ENCODE measurements at regions not wholly inside any gene's neighbourhood (a gene's known extent, or its start where the extent isn't known, plus 50 kb on each side); places are given as distances from the start of the nearest gene placed in this dataset.

DNA sequence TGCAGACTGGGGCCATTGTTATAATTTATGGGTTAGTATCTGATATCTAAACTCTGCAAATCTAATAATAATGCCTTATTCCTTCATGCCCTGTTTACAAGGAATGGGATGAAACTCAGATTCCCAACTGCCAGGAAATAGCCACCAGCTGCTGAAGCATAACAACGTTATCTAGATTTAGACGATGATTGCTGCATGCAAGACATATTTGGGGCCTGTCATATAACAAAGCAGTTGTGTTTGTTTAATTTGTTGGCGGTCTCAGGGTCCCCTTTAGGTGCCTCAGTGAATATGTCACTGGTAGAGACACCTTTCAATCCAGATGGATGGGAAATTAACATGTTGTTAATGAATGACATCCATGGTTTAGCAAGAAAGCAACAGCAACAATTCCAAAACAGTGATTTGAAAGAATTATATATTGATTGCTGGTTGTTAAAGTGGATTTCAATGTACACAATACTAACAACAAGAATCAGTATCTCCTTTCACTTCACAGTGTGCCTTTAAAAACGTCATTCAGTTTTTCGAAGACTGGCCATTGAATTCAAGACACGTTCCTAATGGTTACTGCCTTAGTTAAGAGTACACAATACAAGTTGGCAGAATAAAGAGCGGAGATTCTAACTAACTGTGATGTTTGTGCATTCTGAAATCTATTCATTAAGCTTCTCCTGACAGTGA is 860.6 kb upstream of the CELF2 start:
- intact Hi-C loops (cut with DNase I), result no loop called here
- no peak for DNase-seq (ENCODE audit: low spot score)

- intact Hi-C loops (cut with DNase I), result no loop called here
- DNase-seq (ENCODE audit: low spot score), result no peak
Measured at GRCh38 chr10:10160821-10161312, 856.8 kb upstream of the CELF2 start.

- DNase-seq (ENCODE audit: low spot score), result no peak
- intact Hi-C loops (cut with DNase I), result no loop called here
Measured at GRCh38 chr10:10164848-10165247, 852.8 kb upstream of the CELF2 start.

GRCh38 chr10:10165415-10165814 is 852.3 kb upstream of the CELF2 start:
- DNase-seq (ENCODE audit: low spot score), result no peak
- intact Hi-C loops (cut with DNase I), result no loop called here

- intact Hi-C loops (cut with DNase I), result no loop called here
Measured at GRCh38 chr10:10178476-10178875, 839.2 kb upstream of the CELF2 start.

DNA sequence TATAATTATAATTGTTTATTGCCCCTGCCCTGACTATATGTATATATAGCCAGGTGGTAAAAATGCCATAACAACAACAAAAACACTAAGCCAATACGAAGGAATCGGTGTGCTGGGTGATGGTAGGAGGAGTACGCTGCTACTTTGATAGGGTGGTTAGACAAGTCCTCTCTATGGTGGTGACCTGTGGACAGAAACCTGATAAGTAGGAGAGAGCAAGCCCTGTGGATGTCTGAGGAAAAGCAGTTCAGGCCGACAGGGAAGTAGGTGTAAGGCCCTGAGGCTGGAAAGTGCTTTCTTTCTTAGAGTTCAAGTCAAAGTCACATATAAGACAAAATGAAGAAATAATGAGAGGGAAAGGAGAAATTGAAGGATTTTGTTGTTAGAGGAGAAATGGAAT is 823.8 kb upstream of the CELF2 start:
- intact Hi-C loops (cut with DNase I), result no loop called here
- no peak for DNase-seq (ENCODE audit: low spot score)

More at GRCh38 chr10:10178476-10178875, 839.2 kb upstream of the CELF2 start:
- no peak for DNase-seq (ENCODE audit: low spot score)

DNA sequence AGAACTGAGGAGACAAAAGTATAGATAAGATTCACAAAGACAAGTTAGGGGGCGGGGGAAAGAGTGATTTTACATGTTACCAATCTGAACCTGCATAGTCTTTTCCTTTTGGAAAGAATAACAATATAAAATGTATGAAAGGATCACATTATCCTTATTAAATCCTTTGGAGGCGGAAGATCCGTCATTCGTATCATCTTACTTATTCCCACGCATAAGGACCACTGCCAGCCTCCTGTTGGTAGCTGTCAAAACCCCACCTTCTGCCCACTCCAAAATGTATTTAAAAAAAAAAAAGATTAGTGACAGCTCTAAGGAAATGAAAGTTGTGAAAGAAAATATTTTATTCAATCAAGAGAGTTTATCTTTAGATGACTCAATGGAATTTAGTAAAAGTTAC is 821.0 kb upstream of the CELF2 start:
- DNase-seq (ENCODE audit: low spot score), result no peak
- intact Hi-C loops (cut with DNase I), result no loop called here

GRCh38 chr10:10197423-10197822 is 820.2 kb upstream of the CELF2 start:
- intact Hi-C loops (cut with DNase I), result no loop called here
- DNase-seq (ENCODE audit: low spot score), result no peak

GRCh38 chr10:10198363-10198762 is 819.3 kb upstream of the CELF2 start:
- no peak for DNase-seq (ENCODE audit: low spot score)
- intact Hi-C loops (cut with DNase I), result no loop called here

GRCh38 chr10:10204415-10204814 is 813.3 kb upstream of the CELF2 start:
- intact Hi-C loops (cut with DNase I), result no loop called here
- DNase-seq (ENCODE audit: low spot score), result no peak

DNA sequence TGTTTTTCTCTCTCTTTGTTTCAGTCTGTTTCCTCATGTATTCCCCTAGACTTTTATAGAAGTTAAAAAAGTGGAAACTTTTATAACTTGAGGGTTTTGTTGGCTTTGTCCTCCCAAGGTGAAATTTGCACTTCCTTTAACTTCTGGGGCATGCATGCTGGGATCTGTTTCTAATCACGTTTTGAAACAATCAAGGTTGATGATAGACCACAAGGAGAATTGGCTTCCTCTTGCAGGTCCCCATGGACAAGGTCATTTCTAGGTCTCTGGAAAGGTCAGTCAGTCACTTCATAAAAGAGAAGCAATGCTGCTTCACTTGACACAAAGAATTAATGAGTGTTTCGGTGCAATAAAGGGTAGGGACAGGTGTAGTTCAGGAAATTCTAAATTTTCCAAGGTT is 811.8 kb upstream of the CELF2 start:
- intact Hi-C loops (cut with DNase I), result no loop called here
- DNase-seq (ENCODE audit: low spot score), result no peak

DNA sequence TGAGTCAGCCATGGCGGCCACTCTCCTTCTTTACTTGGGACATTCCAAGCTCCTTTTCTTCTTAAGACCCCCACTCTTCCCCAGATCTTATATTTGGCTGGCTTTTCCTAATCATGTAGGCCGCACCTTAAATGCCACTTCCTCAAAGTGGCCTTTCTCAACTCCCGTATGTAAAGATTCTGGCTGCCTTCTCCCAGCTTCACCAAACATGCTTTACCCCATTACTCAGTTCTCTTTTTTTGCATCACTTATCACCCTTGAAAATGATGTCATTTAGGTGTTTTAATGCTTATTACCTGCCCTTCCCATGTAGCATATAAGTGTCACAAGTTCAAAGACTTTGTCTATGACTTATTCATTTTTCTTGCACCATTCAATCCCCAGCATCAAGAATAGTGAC is 810.1 kb upstream of the CELF2 start:
- intact Hi-C loops (cut with DNase I), result no loop called here
- no peak for DNase-seq (ENCODE audit: low spot score)

DNA sequence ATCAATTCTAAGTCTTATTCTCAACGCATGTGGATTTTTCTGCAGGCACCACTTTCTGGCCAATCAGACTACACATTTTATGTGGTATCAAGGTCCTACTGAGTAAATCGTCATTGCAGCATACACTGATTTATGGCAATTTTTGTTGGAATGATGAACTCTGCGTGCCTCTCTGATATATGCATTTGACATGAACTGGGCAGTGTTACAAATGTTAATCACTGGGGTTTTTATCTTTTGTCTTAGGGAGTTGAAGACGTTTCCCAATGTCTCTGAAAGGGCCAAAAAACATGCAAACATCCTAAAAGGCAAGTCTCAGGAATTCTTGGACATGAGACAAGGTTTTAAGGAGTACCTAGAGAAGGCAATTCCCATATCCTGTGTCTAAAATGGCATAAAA is 809.5 kb upstream of the CELF2 start:
- intact Hi-C loops (cut with DNase I), result no loop called here
- DNase-seq (ENCODE audit: low spot score), result no peak

- DNase-seq (ENCODE audit: low spot score), result no peak
- intact Hi-C loops (cut with DNase I), result no loop called here
Measured at GRCh38 chr10:10209167-10209566, 808.5 kb upstream of the CELF2 start.

- no peak for DNase-seq (ENCODE audit: low spot score)
- intact Hi-C loops (cut with DNase I), result no loop called here
Measured at GRCh38 chr10:10211409-10211808, 806.3 kb upstream of the CELF2 start.

DNA sequence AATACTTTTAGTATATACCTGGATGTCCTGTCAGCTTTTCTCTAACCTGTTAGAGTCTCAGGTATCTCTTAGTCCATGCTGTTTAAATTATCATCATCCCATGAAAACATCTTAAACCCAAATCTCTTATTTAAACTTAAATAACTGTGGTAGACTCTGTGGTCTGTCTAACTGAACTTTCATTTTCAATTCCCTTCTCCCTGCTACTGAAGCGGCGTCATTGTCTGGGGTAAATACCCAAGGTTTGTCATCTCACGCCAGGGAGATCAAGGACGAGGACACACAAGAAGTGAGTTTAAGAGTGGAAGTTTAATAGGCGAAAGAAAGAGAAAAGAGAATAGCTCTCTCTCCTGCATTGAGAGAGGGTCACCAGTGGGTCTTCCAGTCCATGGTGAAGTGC is 804.4 kb upstream of the CELF2 start:
- intact Hi-C loops (cut with DNase I), result no loop called here

GRCh38 chr10:10222304-10222841 is 795.3 kb upstream of the CELF2 start:
- intact Hi-C loops (cut with DNase I), result no loop called here

More for the DNA sequence above, 804.4 kb upstream of the CELF2 start:
- no peak for DNase-seq (ENCODE audit: low spot score)

DNA sequence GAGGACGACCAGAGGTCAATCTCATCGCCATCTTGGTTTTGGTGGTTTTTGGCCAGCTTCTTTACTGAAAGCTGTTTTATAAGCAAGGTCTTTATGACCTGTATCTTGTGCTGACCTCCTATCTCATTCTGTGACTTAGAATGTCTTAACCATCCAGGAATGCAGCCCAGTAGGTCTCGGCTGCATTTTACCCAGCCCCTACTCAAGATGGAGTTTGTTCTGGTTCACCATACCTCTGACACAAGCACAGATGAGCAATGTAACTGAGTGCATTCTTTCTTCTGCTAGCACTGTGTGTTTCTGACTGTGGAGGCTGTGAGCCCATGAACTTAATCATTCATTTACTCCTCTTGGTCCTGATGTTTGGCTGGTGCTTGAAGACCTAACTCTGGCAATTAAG is 794.5 kb upstream of the CELF2 start:
- intact Hi-C loops (cut with DNase I), result no loop called here
- DNase-seq (ENCODE audit: low spot score), result no peak

More at GRCh38 chr10:10222304-10222841, 795.3 kb upstream of the CELF2 start:
- no peak for DNase-seq (ENCODE audit: low spot score)

DNA sequence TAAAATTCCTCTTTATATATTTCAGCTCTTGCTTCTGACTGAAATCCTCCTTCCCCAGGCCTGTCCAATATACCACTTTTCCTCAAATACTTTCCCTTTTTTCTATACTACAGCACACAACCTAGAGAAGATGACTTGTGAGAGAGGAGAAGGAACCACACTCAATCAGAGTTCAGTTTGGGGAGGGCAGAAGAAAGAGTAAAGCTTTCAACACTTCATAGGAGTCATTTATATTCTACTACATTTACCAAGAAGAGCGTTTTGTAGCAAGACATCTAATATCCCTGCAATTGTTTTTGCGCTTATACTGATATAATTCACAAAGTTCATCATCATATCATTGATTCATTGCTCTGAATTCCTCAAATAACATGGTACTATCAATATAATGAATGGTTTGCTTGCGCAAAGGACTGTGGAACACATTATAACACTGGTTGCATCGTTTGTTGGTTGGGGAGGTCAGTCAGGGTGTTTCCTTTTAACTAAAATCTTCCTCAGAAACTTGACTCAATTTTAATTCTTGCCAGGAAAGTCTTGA is 792.5 kb upstream of the CELF2 start:
- intact Hi-C loops (cut with DNase I), result no loop called here
- no peak for DNase-seq (ENCODE audit: low spot score)

- no peak for DNase-seq (ENCODE audit: low spot score)
- intact Hi-C loops (cut with DNase I), result loop anchor here (10.0 kb wide), 1 partner anchor 1042 kb away; no protein-coding TSS in a partner anchor
Measured at GRCh38 chr10:10233229-10233628, 784.4 kb upstream of the CELF2 start.

GRCh38 chr10:10235003-10235402 is 782.7 kb upstream of the CELF2 start:
- intact Hi-C loops (cut with DNase I), result loop anchor here (10.0 kb wide), 1 partner anchor 1040 kb away; no protein-coding TSS in a partner anchor
- no peak for DNase-seq (ENCODE audit: low spot score)

Measured in cardiac septum (tissue), 1 donor.